HG03108 (cell line): ENCODE measurements at regions not wholly inside any gene's neighbourhood (a gene's known extent, or its start where the extent isn't known, plus 50 kb on each side); places are given as distances from the start of the nearest gene placed in this dataset.
"Not testable (repeated sequence)": the region's sequence is repeated elsewhere in the genome, so short reads cannot be mapped to it uniquely, and the experiment has no call there.

ENCODE experiments used
- ATAC-seq: cut with Tn5 transposase; IDR thresholded peaks from one replicate; pipeline ENCODE4 v1.9.1; 2021; ENCODE audit warnings: moderate library complexity; ENCODE audit not compliant: unreplicated experiment

- no peak for ATAC-seq
These were observed 70.0 kb upstream of the HGF start for GRCh38 chr7:81839708-81840369.

GRCh38 chr7:81833401-81833800 lies 63.6 kb upstream of the HGF start:
- ATAC-seq = no peak

- ATAC-seq = no peak
These were observed 62.0 kb upstream of the HGF start for GRCh38 chr7:81831883-81832282.

- not testable (repeated sequence) for ATAC-seq
These were observed 59.7 kb upstream of the HGF start for GRCh38 chr7:81829511-81829910.

GRCh38 chr7:81822811-81823210 lies 53.0 kb upstream of the HGF start:
- ATAC-seq = no peak

- ATAC-seq = no peak
These were observed 50.0 kb upstream of the HGF start for GRCh38 chr7:81819861-81820260.
